Esophagus squamous epithelium (tissue), 5 donors: ENCODE measurements at regions not wholly inside any gene's neighbourhood (a gene's known extent, or its start where the extent isn't known, plus 50 kb on each side); places are given as distances from the start of the nearest gene placed in this dataset.

ENCODE experiments used
- DNase-seq: peaks from one replicate; lab custom pipeline; 2025; lab: John Stamatoyannopoulos, UW
- H3K27ac ChIP-seq, 4 donors: fragments of 200-600 bp; sonication (generic); one replicate each; pipeline ENCODE4 v1.5.1; 2016 to 2019; ENCODE audit warnings: mild to moderate bottlenecking in 1 of 4
- H3K27me3 ChIP-seq, 4 donors: fragments of 200-600 bp; sonication (generic); 1 replicate in 3 of 4; 2 replicates in 1 of 4; pipeline versions ENCODE4 v1.5.1 to v1.6.0; 2017 to 2021; ENCODE audit warnings: antibody characterized with exemption in 1 of 4
- H3K36me3 ChIP-seq, 3 donors: fragments of 200-600 bp; sonication (generic); one replicate each; pipeline ENCODE4 v1.5.1; 2016 to 2019
- H3K4me1 ChIP-seq, 3 donors: fragments of 200-600 bp; sonication (generic); one replicate each; pipeline ENCODE4 v1.5.1; 2017 to 2019
- H3K4me3 ChIP-seq, 4 donors: fragments of 200-600 bp; sonication (generic); 1 replicate in 3 of 4; 2 replicates in 1 of 4; pipeline ENCODE4 v1.5.1; 2016 to 2019; ENCODE audit warnings: mild to moderate bottlenecking in 2 of 4, moderate library complexity in 1 of 4
- H3K9me3 ChIP-seq, 3 donors: fragments of 200-600 bp; sonication (generic); one replicate each; pipeline ENCODE4 v1.5.1; 2016 to 2019
- CTCF ChIP-seq, 6 experiments: fragments of 450-650 bp in 4 of 6; fragments of 200-600 bp in 2 of 6; sonication (generic) in 2 of 6; IDR thresholded peaks; one replicate each; pipeline ENCODE4 v1.5.1; 2016 to 2019; ENCODE audit warnings: antibody characterized with exemption in 6 of 6, mild to moderate bottlenecking in 4 of 6, moderate library complexity in 4 of 6
- POLR2A ChIP-seq, 4 donors: fragments of 450-650 bp; IDR thresholded peaks; one replicate each; pipeline ENCODE4 v1.6.1; 2017; ENCODE audit warnings: antibody characterized with exemption in 4 of 4, mild to moderate bottlenecking in 4 of 4, moderate library complexity in 3 of 4
- whole genome bisulfite sequencing, 2 donors: methylation state at CpG; one replicate each; pipeline ENCODE4 v1.1.5; 2018; 5-methylcytosine and 5-hydroxymethylcytosine counted together
- intact Hi-C: fragments of 100-400 bp; cut with DNase I; formaldehyde crosslinking; loops from one replicate; pipeline ENCODE4 v1.15.0; 2022
- donor health status: DM: yes; HTN: yes; CAD: no.

GRCh38 chr16:61214780-61215179 lies 821.5 kb downstream of the CDH8 start:
- no peak overlapping the region for H3K4me3 ChIP-seq
- H3K27me3 ChIP-seq = no peaks in the 10 kb centered on the region
- H3K36me3 ChIP-seq = no peaks in the 10 kb centered on the region
- no peak overlapping the region for H3K27ac ChIP-seq
- no peaks in the 10 kb centered on the region for H3K4me1 ChIP-seq
- DNase-seq = no peak
- TF ChIP-seq POLR2A (IDR thresholded peaks at IDR 0.05) (no peak), CTCF (IDR thresholded peaks at IDR 0.05) (no peak)
- 70 to 80% methylated on average over 3 of the region's 3 CpGs for WGBS, 2 donors
- intact Hi-C loops = no loop called here
- no peaks in the 10 kb centered on the region for H3K9me3 ChIP-seq

GRCh38 chr16:61210076-61210475 lies 826.2 kb downstream of the CDH8 start:
- Histone ChIP-seq H3K9me3 (no peaks in the 10 kb centered on the region), H3K27me3 (no peaks in the 10 kb centered on the region), H3K4me3 (no peak overlapping the region), H3K4me1 (no peaks in the 10 kb centered on the region), H3K27ac (no peak overlapping the region), H3K36me3 (no peaks in the 10 kb centered on the region)
- intact Hi-C loops = no loop called here
- TF ChIP-seq POLR2A (IDR thresholded peaks at IDR 0.05) (no peak), CTCF (IDR thresholded peaks at IDR 0.05) (no peak)
- no peak for DNase-seq

- H3K27ac ChIP-seq = no peak overlapping the region
- intact Hi-C loops = no loop called here
- no peak overlapping the region for H3K4me3 ChIP-seq
- H3K4me1 ChIP-seq = no peaks in the 10 kb centered on the region
- H3K36me3 ChIP-seq = no peaks in the 10 kb centered on the region
- no peaks in the 10 kb centered on the region for H3K27me3 ChIP-seq
- DNase-seq = no peak
- H3K9me3 ChIP-seq = no peaks in the 10 kb centered on the region
- no peak for TF ChIP-seq CTCF (IDR thresholded peaks at IDR 0.05)
- no peak for TF ChIP-seq POLR2A (IDR thresholded peaks at IDR 0.05)
These were observed 841.2 kb downstream of the CDH8 start for GRCh38 chr16:61195006-61195405.

GRCh38 chr16:61194573-61194972 lies 841.7 kb downstream of the CDH8 start:
- H3K36me3 ChIP-seq = no peaks in the 10 kb centered on the region
- H3K4me1 ChIP-seq = no peaks in the 10 kb centered on the region
- no peaks in the 10 kb centered on the region for H3K9me3 ChIP-seq
- intact Hi-C loops = no loop called here
- H3K27ac ChIP-seq = no peak overlapping the region
- TF ChIP-seq CTCF (IDR thresholded peaks at IDR 0.05) (no peak), POLR2A (IDR thresholded peaks at IDR 0.05) (no peak)
- no peaks in the 10 kb centered on the region for H3K27me3 ChIP-seq
- H3K4me3 ChIP-seq = no peak overlapping the region
- DNase-seq = no peak

GRCh38 chr16:61182391-61182790 lies 853.8 kb downstream of the CDH8 start:
- Histone ChIP-seq H3K4me3 (no peak overlapping the region), H3K27me3 (no peaks in the 10 kb centered on the region), H3K36me3 (no peaks in the 10 kb centered on the region), H3K27ac (no peak overlapping the region), H3K4me1 (no peaks in the 10 kb centered on the region), H3K9me3 (no peaks in the 10 kb centered on the region)
- no peak for DNase-seq
- intact Hi-C loops = no loop called here
- 50 to 55% methylated on average over 1 of the region's 1 CpG for WGBS, 2 donors
- TF ChIP-seq POLR2A (IDR thresholded peaks at IDR 0.05) (no peak), CTCF (IDR thresholded peaks at IDR 0.05) (no peak)
